ENCODE measurements at regions not wholly inside any gene's neighbourhood (a gene's known extent, or its start where the extent isn't known, plus 50 kb on each side); places are given as distances from the start of the nearest gene placed in this dataset.

- no peaks in the 10 kb centered on the region for H3K27me3 Mint-ChIP-seq (ENCODE audit: low read depth, unreplicated experiment)
- H2AFZ ChIP-seq (ENCODE audit: low read depth, low read length): no peak overlapping the region
- H3K4me3 ChIP-seq (ENCODE audit: insufficient read depth, low read depth, low read length): no peak overlapping the region
- FAIRE-seq (no peak), DNase-seq (ENCODE audit: low read depth) (no peak)
- H3K9me3 Mint-ChIP-seq (ENCODE audit: unreplicated experiment): peaks cover 3% of the 10 kb centered on the region
- no peak for TF ChIP-seq CTCF (IDR thresholded peaks at IDR 0.05; ENCODE audit: insufficient read depth, low read depth, low read length)
- TF ChIP-seq EZH2 (IDR thresholded peaks at IDR 0.05; ENCODE audit: insufficient read depth, low read length): no peak
- H3K4me1 ChIP-seq (ENCODE audit: insufficient read depth, low read length): no peaks in the 10 kb centered on the region
- peaks cover 12% of the 10 kb centered on the region for H3K4me1 Mint-ChIP-seq (ENCODE audit: low read depth, unreplicated experiment)
- no peak overlapping the region for H3K27ac Mint-ChIP-seq (ENCODE audit: unreplicated experiment)
- no peaks in the 10 kb centered on the region for H3K79me2 ChIP-seq (ENCODE audit: insufficient read depth, low read length)
- no peak overlapping the region for H3K27ac ChIP-seq (ENCODE audit: low read depth, low read length)
- no peaks in the 10 kb centered on the region for H3K36me3 ChIP-seq (ENCODE audit: insufficient read depth, low read length)
- H3K27me3 ChIP-seq (ENCODE audit: insufficient read depth, low read length): no peaks in the 10 kb centered on the region
- H3K4me3 Mint-ChIP-seq (ENCODE audit: unreplicated experiment): no peak overlapping the region
- no peak overlapping the region for H3K4me2 ChIP-seq (ENCODE audit: low read length)
- H3K9ac ChIP-seq (ENCODE audit: low read length): no peak overlapping the region
- H3K9me3 ChIP-seq (ENCODE audit: insufficient read depth, low read depth, low read length): no peaks in the 10 kb centered on the region
- H4K20me1 ChIP-seq (ENCODE audit: insufficient read depth, low read length): no peaks in the 10 kb centered on the region
- H3K36me3 Mint-ChIP-seq (ENCODE audit: low read depth, unreplicated experiment): no peaks in the 10 kb centered on the region
These were observed 1132.5 kb upstream of the CELF4 start for GRCh38 chr18:38698088-38698487.

GRCh38 chr18:38695559-38696280 lies 1130.1 kb upstream of the CELF4 start:
- Histone ChIP-seq H3K9ac (ENCODE audit: low read length) (no peak overlapping the region), H2AFZ (ENCODE audit: low read depth, low read length) (no peak overlapping the region), H4K20me1 (ENCODE audit: insufficient read depth, low read length) (no peaks in the 10 kb centered on the region), H3K36me3 (ENCODE audit: insufficient read depth, low read length) (no peaks in the 10 kb centered on the region), H3K4me3 (ENCODE audit: insufficient read depth, low read depth, low read length) (no peak overlapping the region), H3K27ac (ENCODE audit: low read depth, low read length) (no peak overlapping the region), H3K79me2 (ENCODE audit: insufficient read depth, low read length) (no peaks in the 10 kb centered on the region), H3K9me3 (ENCODE audit: insufficient read depth, low read depth, low read length) (no peaks in the 10 kb centered on the region), H3K4me2 (ENCODE audit: low read length) (no peak overlapping the region), H3K27me3 (ENCODE audit: insufficient read depth, low read length) (no peaks in the 10 kb centered on the region), H3K4me1 (ENCODE audit: insufficient read depth, low read length) (no peaks in the 10 kb centered on the region)
- Mint-ChIP-seq H3K9me3 (ENCODE audit: unreplicated experiment) (no peaks in the 10 kb centered on the region), H3K4me1 (ENCODE audit: low read depth, unreplicated experiment) (peaks cover 12% of the 10 kb centered on the region), H3K27ac (ENCODE audit: unreplicated experiment) (no peak overlapping the region), H3K27me3 (ENCODE audit: low read depth, unreplicated experiment) (no peaks in the 10 kb centered on the region), H3K36me3 (ENCODE audit: low read depth, unreplicated experiment) (no peaks in the 10 kb centered on the region), H3K4me3 (ENCODE audit: unreplicated experiment) (no peak overlapping the region)
- TF ChIP-seq EZH2 (IDR thresholded peaks at IDR 0.05; ENCODE audit: insufficient read depth, low read length) (no peak), CTCF (IDR thresholded peaks at IDR 0.05; ENCODE audit: insufficient read depth, low read depth, low read length) (no peak)
- FAIRE-seq: no peak
- peak; percentile 1 for DNase-seq (ENCODE audit: low read depth)

- FAIRE-seq: no peak
- H3K4me3 ChIP-seq (ENCODE audit: insufficient read depth, low read depth, low read length): no peak overlapping the region
- Mint-ChIP-seq H3K4me3 (ENCODE audit: unreplicated experiment) (no peak overlapping the region), H3K36me3 (ENCODE audit: low read depth, unreplicated experiment) (no peaks in the 10 kb centered on the region), H3K4me1 (ENCODE audit: low read depth, unreplicated experiment) (peaks cover 12% of the 10 kb centered on the region), H3K27me3 (ENCODE audit: low read depth, unreplicated experiment) (no peaks in the 10 kb centered on the region), H3K9me3 (ENCODE audit: unreplicated experiment) (no peaks in the 10 kb centered on the region), H3K27ac (ENCODE audit: unreplicated experiment) (no peak overlapping the region)
- H3K79me2 ChIP-seq (ENCODE audit: insufficient read depth, low read length): no peaks in the 10 kb centered on the region
- H3K27me3 ChIP-seq (ENCODE audit: insufficient read depth, low read length): no peaks in the 10 kb centered on the region
- H3K4me2 ChIP-seq (ENCODE audit: low read length): no peak overlapping the region
- H4K20me1 ChIP-seq (ENCODE audit: insufficient read depth, low read length): no peaks in the 10 kb centered on the region
- H3K27ac ChIP-seq (ENCODE audit: low read depth, low read length): no peak overlapping the region
- no peak for TF ChIP-seq CTCF (IDR thresholded peaks at IDR 0.05; ENCODE audit: insufficient read depth, low read depth, low read length)
- no peak for TF ChIP-seq EZH2 (IDR thresholded peaks at IDR 0.05; ENCODE audit: insufficient read depth, low read length)
- DNase-seq (ENCODE audit: low read depth): no peak
- no peaks in the 10 kb centered on the region for H3K4me1 ChIP-seq (ENCODE audit: insufficient read depth, low read length)
- no peaks in the 10 kb centered on the region for H3K36me3 ChIP-seq (ENCODE audit: insufficient read depth, low read length)
- no peaks in the 10 kb centered on the region for H3K9me3 ChIP-seq (ENCODE audit: insufficient read depth, low read depth, low read length)
- H3K9ac ChIP-seq (ENCODE audit: low read length): no peak overlapping the region
- no peak overlapping the region for H2AFZ ChIP-seq (ENCODE audit: low read depth, low read length)
These were observed 1127.5 kb upstream of the CELF4 start for GRCh38 chr18:38693104-38693503.
